G401 (cell line): ENCODE measurements at regions not wholly inside any gene's neighbourhood (a gene's known extent, or its start where the extent isn't known, plus 50 kb on each side); places are given as distances from the start of the nearest gene placed in this dataset.
"Not testable (repeated sequence)": the region's sequence is repeated elsewhere in the genome, so short reads cannot be mapped to it uniquely, and the experiment has no call there.

Source experiments
- DNase-seq: peaks from one replicate; pipeline ENCODE4 v3.0.0-alpha.2; 2015; ENCODE audit warnings: low spot score
- in situ Hi-C: cut with HindIII; loops from 2 replicates; pipeline ENCODE4 v1.10.0; 2016; ENCODE audit warnings: low sequenced_read_pairs, mixed read lengths

DNA sequence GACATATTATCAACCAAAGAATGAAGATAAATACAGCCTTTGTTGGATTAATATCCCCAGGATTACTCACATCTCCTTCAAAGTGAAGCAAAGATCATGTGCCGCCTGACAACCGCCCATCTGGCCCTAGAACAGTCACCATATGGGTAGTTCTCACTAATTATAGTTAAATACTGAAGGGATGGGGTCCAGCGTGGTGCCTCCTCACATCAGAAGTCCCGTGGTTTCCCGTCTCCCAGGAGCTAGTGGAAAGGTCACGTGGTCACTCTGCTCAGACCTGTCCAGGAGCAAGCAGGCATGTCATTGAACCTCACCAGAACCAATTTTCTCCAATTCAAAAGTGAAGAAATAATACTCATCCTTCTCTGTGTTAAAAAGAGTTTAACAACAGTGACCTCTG lies 434.5 kb downstream of the SHISA9 start:
- in situ Hi-C loops: no loop called here

DNA sequence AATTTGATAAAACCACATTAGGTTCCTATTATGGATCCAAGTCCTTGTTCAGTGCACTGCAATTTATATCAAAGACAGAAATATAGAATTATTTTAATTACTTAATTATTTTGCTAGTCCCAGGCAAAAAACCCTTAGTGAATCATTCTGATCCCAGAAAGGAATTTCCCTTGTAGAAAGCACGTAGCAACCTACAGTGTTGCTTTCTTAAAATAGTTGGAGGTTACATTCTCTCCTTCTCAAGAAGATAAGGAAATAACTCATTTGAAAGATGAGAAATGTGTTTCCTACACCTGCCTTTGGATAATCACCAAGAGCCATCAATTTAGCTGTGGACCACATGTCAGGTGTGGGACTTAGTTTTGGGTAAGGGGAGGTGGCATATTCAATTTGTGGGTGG lies 434.9 kb downstream of the SHISA9 start:
- in situ Hi-C loops: no loop called here
- no peak for DNase-seq

More for the DNA sequence above, 434.5 kb downstream of the SHISA9 start:
- DNase-seq: no peak

GRCh38 chr16:13336907-13337881 lies 435.8 kb downstream of the SHISA9 start:
- DNase-seq, in situ Hi-C loops: not testable (repeated sequence)

- in situ Hi-C loops: no loop called here
- DNase-seq: no peak
These were observed 436.6 kb downstream of the SHISA9 start for GRCh38 chr16:13338044-13338443.

DNA sequence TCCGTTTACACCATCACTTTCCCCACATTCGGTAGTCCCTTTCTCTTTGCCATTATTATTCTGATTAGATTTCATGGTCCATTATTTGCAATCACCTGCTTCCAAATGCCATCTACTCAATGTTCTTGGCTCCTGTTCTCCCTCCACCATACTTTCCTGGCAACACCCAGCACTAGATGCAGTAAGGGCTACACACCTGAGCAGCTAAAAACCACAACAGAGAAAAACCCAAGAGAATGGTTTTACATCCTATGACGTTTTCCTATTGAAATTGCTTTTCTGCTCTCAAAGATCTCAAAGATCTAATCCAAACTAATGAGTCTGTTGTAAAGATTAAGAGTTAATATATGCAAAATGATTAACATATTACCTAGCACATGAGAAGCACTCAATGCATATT lies 441.3 kb downstream of the SHISA9 start:
- in situ Hi-C loops: no loop called here
- DNase-seq: no peak

- in situ Hi-C loops: no loop called here
- DNase-seq: no peak
These were observed 442.6 kb downstream of the SHISA9 start for GRCh38 chr16:13344001-13344400.

DNA sequence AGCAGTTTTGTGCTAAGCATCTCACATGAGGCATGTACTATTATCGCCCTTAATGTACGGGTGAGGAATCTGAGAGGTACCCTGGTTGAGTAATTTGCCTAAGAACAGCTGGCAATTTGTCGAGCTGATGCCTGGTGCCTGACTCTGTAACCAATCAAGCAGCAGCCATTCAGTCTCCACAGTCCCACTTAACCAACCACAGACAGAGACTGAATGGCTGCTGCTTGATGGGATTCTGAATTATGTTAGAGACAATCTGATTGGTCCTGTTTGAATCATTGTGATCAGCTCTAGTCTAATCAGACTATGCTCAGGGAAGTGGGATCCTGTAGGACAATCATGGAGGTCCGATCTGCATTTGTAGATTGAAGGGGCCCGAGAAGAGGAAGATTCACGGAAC lies 447.0 kb downstream of the SHISA9 start:
- in situ Hi-C loops: no loop called here
- no peak for DNase-seq

DNA sequence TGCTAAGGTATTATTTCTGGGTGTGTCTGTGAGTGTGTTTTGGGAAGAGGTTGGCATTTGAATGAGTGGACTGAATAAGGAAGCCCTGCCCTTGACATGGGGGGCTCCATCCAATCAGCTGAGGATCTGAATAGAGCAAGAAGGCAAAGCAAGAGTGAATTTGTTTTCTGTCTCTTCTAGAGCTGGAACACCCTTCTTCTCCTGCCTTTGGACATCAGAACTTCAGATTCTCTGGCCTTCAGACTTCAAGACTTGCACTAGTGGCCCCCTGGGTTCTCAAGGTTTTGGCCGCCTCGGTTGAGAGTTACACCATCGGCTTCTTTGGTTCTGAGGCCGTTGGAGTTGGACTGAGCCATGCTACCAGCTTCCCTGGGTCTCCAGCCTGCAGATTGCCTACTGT lies 448.6 kb downstream of the SHISA9 start:
- DNase-seq: no peak
- in situ Hi-C loops: no loop called here

- no peak for DNase-seq
- in situ Hi-C loops: no loop called here
These were observed 449.8 kb downstream of the SHISA9 start for GRCh38 chr16:13351181-13351580.

- in situ Hi-C loops: no loop called here
- no peak for DNase-seq
These were observed 450.3 kb downstream of the SHISA9 start for GRCh38 chr16:13351601-13352217.

DNA sequence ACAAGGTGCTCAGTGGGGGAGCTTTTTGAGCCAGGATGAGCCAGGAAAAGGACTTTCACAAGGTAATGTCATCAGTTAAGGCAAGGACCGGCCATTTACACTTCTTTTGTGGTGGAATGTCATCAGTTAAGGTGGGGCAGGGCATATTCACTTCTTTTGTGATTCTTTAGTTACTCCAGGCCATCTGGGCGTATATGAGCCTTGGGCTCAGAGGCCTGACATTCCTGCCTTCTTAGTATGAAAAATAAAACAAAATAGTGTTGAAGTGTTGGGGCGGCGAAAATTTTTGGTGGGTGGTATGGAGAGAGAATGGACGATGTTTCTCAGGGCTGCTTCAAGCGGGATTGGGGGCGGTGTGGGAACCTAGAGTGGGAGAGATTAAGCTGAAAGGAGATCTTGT lies 451.4 kb downstream of the SHISA9 start:
- DNase-seq, in situ Hi-C loops: not testable (repeated sequence)

- DNase-seq, in situ Hi-C loops: not testable (repeated sequence)
These were observed 456.4 kb downstream of the SHISA9 start for GRCh38 chr16:13357842-13358241.

- DNase-seq: no peak
- in situ Hi-C loops: no loop called here
These were observed 458.4 kb downstream of the SHISA9 start for GRCh38 chr16:13359835-13360234.

- in situ Hi-C loops: no loop called here
- no peak for DNase-seq
These were observed 471.0 kb downstream of the SHISA9 start for GRCh38 chr16:13372421-13372820.

DNA sequence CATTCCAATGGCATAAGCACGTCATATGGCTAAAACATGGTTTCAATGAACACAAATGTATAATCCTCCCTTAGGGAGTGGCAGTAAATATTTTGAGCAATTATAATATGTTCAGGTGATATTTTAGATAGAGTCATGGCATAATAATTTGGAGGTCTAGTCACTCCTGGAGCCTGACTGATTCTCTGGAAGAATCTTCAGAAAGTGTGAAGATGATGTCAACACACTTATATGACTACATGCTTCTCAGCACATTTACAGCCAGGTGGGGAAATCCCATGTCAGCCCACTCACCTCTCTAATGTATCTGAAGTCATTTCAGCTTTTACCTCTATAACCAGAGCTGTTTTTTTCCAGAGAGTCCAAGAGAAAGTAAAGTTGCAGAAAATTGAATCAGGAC lies 474.8 kb downstream of the SHISA9 start:
- no peak for DNase-seq
- in situ Hi-C loops: no loop called here

DNA sequence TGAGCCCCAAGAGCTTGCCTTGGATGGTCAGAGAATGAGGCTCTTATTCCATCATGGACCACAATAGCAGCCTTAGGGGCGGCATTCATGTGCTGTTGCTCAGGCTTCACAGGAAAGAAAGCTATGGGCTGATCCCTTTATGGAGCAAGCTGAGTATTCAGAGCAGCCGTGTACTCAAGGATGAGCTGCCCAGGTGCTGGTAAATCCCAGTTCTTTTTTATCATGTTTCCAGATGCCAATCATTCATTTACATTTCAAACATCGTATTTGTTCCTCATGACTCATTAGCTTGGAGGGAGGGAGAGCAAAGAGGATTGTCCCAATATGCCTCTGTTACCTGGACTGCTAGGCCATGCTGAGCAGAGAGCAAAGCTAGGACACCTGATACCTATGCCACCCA lies 475.7 kb downstream of the SHISA9 start:
- in situ Hi-C loops: no loop called here

DNA sequence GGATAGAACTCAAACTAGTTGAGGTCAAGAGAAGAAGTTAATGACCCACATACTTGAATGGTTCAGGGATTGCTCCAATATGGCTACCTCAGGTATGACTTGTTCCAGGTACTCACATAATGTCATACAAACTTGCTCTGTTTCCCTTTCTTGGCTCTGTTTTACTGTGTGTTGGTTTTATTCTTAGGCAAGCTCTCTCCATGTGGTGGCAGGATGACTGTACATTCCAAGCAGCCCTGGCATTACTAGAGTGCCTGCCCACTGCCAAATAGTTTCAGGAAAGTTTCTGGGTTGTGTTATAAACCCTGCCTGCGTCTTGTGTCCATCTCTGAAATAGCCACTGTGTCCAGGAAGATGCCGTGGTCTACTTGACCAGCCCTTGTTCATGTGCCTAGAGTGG lies 476.8 kb downstream of the SHISA9 start:
- no peak for DNase-seq
- in situ Hi-C loops: no loop called here

More for the DNA sequence above, 475.7 kb downstream of the SHISA9 start:
- no peak for DNase-seq

DNA sequence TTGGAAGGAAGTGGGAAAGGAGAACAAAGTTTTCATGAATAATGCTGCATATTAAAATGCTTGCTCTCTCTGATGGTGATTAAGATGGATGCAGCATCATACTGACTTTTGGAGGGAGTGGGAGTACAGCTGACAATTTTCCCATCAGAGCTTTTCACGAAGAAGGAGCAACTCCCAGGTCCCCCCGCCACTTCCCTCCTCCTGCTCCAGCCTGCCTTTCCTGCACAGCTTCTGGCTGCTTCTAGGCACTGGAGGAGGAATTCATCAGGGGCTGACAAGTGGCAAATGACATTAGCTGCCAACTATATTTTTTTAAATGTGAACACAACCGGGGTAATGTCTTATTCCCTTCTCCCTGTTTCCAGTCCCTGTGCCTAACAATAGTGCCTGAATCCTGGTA lies 477.9 kb downstream of the SHISA9 start:
- no peak for DNase-seq
- in situ Hi-C loops: no loop called here

DNA sequence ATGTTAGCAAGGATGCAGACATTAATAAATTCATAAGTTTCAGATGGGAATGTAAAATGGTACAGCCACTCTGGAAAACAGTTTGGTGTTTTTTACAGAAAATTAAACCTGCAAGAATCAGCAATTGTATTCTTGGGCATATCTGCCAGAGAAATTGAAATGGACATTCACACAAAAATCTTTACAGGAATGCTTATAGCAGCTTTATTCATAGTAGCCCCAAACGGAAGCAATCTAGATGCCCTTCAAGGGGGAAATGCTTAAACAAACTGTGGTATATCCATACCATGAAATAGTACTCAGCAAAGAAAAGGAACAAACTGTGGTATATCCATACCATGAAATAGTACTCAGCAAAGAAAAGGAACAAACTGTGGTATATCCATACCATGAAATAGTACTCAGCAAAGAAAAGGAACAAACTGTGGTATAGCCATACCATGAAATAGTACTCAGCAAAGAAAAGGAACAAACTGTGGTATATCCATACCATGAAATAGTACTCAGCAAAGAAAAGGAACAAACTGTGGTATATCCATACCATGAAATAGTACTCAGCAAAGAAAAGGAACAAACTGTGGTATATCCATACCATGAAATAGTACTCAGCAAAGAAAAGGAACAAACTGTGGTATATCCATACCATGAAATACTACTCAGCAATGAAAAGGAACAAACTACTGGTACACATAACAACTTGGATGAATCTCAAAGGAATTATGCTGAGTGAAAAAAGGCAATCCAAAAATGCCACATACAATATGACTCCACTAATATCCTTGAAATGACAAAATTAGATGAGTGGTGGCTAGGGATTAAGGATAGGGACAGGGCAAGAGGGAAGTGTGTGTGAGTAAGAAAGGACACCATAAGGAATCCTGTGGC lies 484.0 kb downstream of the SHISA9 start:
- DNase-seq, in situ Hi-C loops: not testable (repeated sequence)
